Retinal pigment epithelial cell (primary cell): ENCODE measurements at regions not wholly inside any gene's neighbourhood (a gene's known extent, or its start where the extent isn't known, plus 50 kb on each side); places are given as distances from the start of the nearest gene placed in this dataset.

Source experiments
- DNase-seq: peaks from one replicate; pipeline ENCODE4 v3.0.0-alpha.2; 2010; ENCODE audit warnings: low read depth
- H3K4me3 ChIP-seq: 2 replicates; pipeline ENCODE4 v1.5.1; 2011; ENCODE audit warnings: mild to moderate bottlenecking, low read length, control low read depth, moderate library complexity
- CTCF ChIP-seq: conservative IDR thresholded peaks from 2 replicates; pipeline ENCODE4 v1.5.1; 2011; ENCODE audit warnings: low read depth, low read length, control low read depth, inconsistent platforms

- no peak overlapping the region for H3K4me3 ChIP-seq
- no peak for DNase-seq
- no peak for TF ChIP-seq CTCF
Observed at GRCh38 chr21:35829067-35829466, 231.3 kb downstream of the SETD4 start.

- TF ChIP-seq CTCF = no peak
- no peak for DNase-seq
- no peak overlapping the region for H3K4me3 ChIP-seq
Observed at GRCh38 chr21:35828161-35828560, 232.2 kb downstream of the SETD4 start.

- no peak for DNase-seq
- no peak overlapping the region for H3K4me3 ChIP-seq
- TF ChIP-seq CTCF = no peak
Observed at GRCh38 chr21:35827004-35827403, 233.3 kb downstream of the SETD4 start.

GRCh38 chr21:35825370-35826353, 234.7 kb downstream of the SETD4 start:
- DNase-seq = peak; percentile 87
- no peak overlapping the region for H3K4me3 ChIP-seq
- no peak for TF ChIP-seq CTCF

- no peak for TF ChIP-seq CTCF
- DNase-seq = no peak
Observed at GRCh38 chr21:35824136-35824535, 236.2 kb downstream of the SETD4 start.

GRCh38 chr21:35819134-35819533, 241.2 kb downstream of the SETD4 start:
- H3K4me3 ChIP-seq = no peak overlapping the region
- TF ChIP-seq CTCF = no peak
- no peak for DNase-seq

More at GRCh38 chr21:35824136-35824535, 236.2 kb downstream of the SETD4 start:
- no peak overlapping the region for H3K4me3 ChIP-seq

GRCh38 chr21:35818597-35818996, 241.7 kb downstream of the SETD4 start:
- DNase-seq = no peak
- no peak for TF ChIP-seq CTCF
- H3K4me3 ChIP-seq = no peak overlapping the region
